Testis (tissue), 2 donors: ENCODE measurements at regions not wholly inside any gene's neighbourhood (a gene's known extent, or its start where the extent isn't known, plus 50 kb on each side); places are given as distances from the start of the nearest gene placed in this dataset.

Source experiments
- DNase-seq: peaks from one replicate; pipeline ENCODE4 v3.0.0-alpha.2; 2019
- H3K27ac ChIP-seq, 2 donors: fragments of 200-600 bp; sonication (generic); one replicate each; pipeline ENCODE4 v1.5.1; 2019
- H3K27me3 ChIP-seq: fragments of 200-600 bp; sonication (generic); one replicate; pipeline ENCODE4 v1.5.1; 2019
- H3K36me3 ChIP-seq: fragments of 200-600 bp; sonication (generic); one replicate; pipeline ENCODE4 v1.5.1; 2017; ENCODE audit warnings: low read depth; ENCODE audit errors: missing control alignments
- H3K4me1 ChIP-seq: fragments of 200-600 bp; sonication (generic); one replicate; pipeline ENCODE4 v1.5.1; 2019
- H3K4me3 ChIP-seq, 2 donors: fragments of 200-600 bp; sonication (generic); one replicate each; pipeline ENCODE4 v1.5.1; 2017 to 2019
- H3K9me3 ChIP-seq: fragments of 200-600 bp; sonication (generic); one replicate; pipeline ENCODE4 v1.5.1; 2017
- CTCF ChIP-seq, 3 experiments: fragments of 450-650 bp in 2 of 3; fragments of 200-600 bp in 1 of 3; sonication (generic) in 1 of 3; IDR thresholded peaks; one replicate each; pipeline ENCODE4 v1.5.1; 2016 to 2019; ENCODE audit warnings: antibody characterized with exemption in 3 of 3, mild to moderate bottlenecking in 2 of 3, moderate library complexity in 1 of 3
- POLR2A ChIP-seq: fragments of 450-650 bp; IDR thresholded peaks from one replicate; pipeline ENCODE4 v1.6.1; 2017; ENCODE audit warnings: antibody characterized with exemption, mild to moderate bottlenecking, moderate library complexity
- WGBS, 2 donors: methylation state at CpG; one replicate each; pipeline ENCODE4 v1.1.5; 2018; 5-methylcytosine and 5-hydroxymethylcytosine counted together
- intact Hi-C: fragments of 100-400 bp; cut with DNase I; formaldehyde crosslinking; loops from one replicate; pipeline ENCODE4 v1.15.1; 2023; ENCODE audit warnings: low total_unique reads

GRCh38 chr15:100712226-100712625 is 109.8 kb downstream of the ASB7 start:
- Histone ChIP-seq H3K27ac (peak overlapping the region in 1 of 2 donors; percentile 36), H3K4me3 (no peak overlapping the region), H3K9me3 (no peaks in the 10 kb centered on the region), H3K36me3 (no peaks in the 10 kb centered on the region), H3K4me1 (peaks cover 7% of the 10 kb centered on the region), H3K27me3 (no peaks in the 10 kb centered on the region)
- no peak for TF ChIP-seq CTCF (IDR thresholded peaks at IDR 0.05)
- TF ChIP-seq POLR2A, result no peak
- DNase-seq, result peak; percentile 73
- 62 to 65% methylated on average over 6 to 8 of the region's 8 CpGs for WGBS, 2 donors
- intact Hi-C loops, result no loop called here

GRCh38 chr15:100713163-100713867 is 110.9 kb downstream of the ASB7 start:
- TF ChIP-seq POLR2A (no peak), CTCF (IDR thresholded peaks at IDR 0.05) (no peak)
- Histone ChIP-seq H3K27me3 (no peaks in the 10 kb centered on the region), H3K9me3 (no peaks in the 10 kb centered on the region), H3K4me1 (peaks cover 7% of the 10 kb centered on the region), H3K4me3 (no peak overlapping the region), H3K36me3 (no peaks in the 10 kb centered on the region), H3K27ac (no peak overlapping the region)
- peak; percentile 12 for DNase-seq
- intact Hi-C loops, result no loop called here
- 85 to 94% methylated on average over 14 to 22 of the region's 22 CpGs for WGBS, 2 donors

DNA sequence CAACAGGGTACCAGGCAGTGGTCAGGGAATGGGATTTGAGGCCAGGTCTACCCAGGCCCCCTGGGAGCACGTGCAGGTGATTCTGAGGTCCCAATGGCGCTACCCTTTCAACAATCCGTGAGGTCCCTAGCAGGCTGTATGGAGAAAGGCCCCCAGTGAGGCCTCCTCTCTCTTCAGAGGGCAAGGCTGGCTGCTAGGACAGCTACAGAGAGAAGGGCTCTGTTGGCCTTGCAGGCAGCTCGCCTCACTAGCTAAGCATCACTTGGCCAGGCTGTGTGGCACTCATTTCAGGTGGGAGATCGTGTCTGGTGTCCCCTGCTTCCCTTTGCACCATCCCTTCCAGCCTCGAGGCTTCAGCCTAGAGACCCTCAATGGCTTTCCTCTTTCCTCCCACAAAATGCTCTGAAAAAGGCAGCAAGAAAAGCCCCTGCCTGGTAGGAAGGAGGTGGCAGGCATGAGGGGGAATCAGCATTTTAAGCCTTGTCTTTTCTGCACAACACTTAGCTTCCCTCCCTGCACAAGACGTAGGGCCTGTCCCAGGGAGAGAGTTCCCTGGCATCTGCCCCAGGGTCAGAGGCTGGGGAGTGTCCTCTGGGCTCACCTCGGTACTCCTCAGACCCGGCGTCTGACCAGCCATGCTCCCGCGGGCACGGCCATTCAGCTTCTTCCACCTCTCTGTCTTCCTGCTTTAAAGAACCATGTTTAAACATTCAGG is 111.8 kb downstream of the ASB7 start:
- H3K4me1 ChIP-seq, result peaks cover 7% of the 10 kb centered on the region
- WGBS, 2 donors, result 90 to 92% methylated on average over 8 to 13 of the region's 13 CpGs
- H3K27ac ChIP-seq, result no peak overlapping the region
- H3K36me3 ChIP-seq, result no peaks in the 10 kb centered on the region
- no peaks in the 10 kb centered on the region for H3K27me3 ChIP-seq
- TF ChIP-seq CTCF (IDR thresholded peaks at IDR 0.05), result no peak
- intact Hi-C loops, result no loop called here
- no peaks in the 10 kb centered on the region for H3K9me3 ChIP-seq
- peak; percentile 2 for DNase-seq
- H3K4me3 ChIP-seq, result no peak overlapping the region

GRCh38 chr15:100714749-100715342 is 112.5 kb downstream of the ASB7 start:
- no peak for TF ChIP-seq CTCF (IDR thresholded peaks at IDR 0.05)
- TF ChIP-seq POLR2A, result no peak
- H3K9me3 ChIP-seq, result no peaks in the 10 kb centered on the region
- peaks cover 7% of the 10 kb centered on the region for H3K4me1 ChIP-seq
- no peaks in the 10 kb centered on the region for H3K36me3 ChIP-seq
- H3K4me3 ChIP-seq, result no peak overlapping the region
- intact Hi-C loops, result no loop called here
- 92 to 93% methylated on average over 14 of the region's 14 CpGs for WGBS, 2 donors
- H3K27me3 ChIP-seq, result no peaks in the 10 kb centered on the region
- H3K27ac ChIP-seq, result no peak overlapping the region
- DNase-seq, result no peak
